GM18508 (cell line): ENCODE measurements at regions not wholly inside any gene's neighbourhood (a gene's known extent, or its start where the extent isn't known, plus 50 kb on each side); places are given as distances from the start of the nearest gene placed in this dataset.

Experiments
- ATAC-seq: cut with Tn5 transposase; IDR thresholded peaks from one replicate; pipeline ENCODE4 v1.9.1; 2021; ENCODE audit warnings: moderate number of reproducible peaks; ENCODE audit not compliant: insufficient read depth, unreplicated experiment

- ATAC-seq: peak; percentile 95
Measured at GRCh38 chr9:84123648-84124406, 143.2 kb downstream of the RMI1 start.

DNA sequence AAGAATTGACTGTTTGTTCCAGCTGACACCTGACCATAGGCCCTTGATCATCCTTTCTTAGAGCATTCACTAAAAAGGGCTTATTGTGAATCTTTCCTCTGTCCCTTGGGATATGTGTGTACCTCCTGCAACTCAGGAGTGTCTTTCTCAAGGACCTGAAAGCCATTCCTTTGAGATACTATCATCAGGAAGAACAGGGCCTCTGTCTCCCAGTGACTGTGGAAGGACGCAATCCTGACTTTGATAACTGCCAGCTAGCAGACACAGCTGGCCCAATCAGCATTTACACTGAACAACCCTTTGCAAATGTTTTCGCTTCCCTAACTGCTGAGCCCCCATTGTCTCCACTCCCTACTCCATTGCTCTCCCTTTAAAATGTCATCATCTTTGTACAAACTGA lies 144.4 kb downstream of the RMI1 start:
- no peak for ATAC-seq

DNA sequence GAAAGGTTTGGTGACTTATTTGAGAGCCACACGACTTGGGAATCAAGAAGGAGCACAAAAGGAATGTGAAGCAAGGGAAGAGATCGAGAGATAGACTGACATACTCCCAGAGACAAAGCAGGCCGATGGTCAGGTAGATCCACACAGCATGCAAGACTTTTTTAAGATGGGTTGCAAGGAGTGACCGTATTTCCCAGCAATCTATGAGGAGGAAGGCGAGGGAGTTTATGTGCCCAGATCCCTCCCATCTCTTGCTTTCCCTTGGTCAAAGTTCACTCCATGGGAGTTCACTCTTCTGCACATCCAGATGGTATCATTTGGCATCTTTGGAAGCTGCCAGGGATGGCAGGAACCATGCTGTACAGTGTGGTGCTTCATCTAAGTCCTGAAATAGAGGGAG lies 148.9 kb downstream of the RMI1 start:
- ATAC-seq: no peak

- ATAC-seq: no peak
Measured at GRCh38 chr9:84136119-84136868, 155.7 kb downstream of the RMI1 start.

GRCh38 chr9:84137968-84138367 lies 157.4 kb downstream of the RMI1 start:
- ATAC-seq: no peak

DNA sequence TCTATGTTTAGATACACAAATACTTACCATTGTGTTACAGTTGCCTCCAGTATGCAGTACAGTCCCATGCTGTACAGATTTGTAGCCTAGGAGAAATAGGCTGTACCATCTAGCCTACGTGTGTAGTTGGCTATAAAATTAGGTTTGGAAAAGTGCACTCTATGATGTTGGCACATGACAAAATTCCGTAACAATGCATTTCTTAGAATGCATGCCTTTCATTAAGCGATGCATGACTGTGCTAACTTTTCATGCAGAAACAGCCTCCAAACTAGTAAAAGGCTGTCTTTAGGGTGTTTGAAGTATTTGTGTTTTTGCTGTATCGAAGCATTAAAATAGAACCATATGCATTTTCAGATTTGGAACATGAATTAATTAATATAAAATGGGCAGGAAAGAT lies 157.9 kb downstream of the RMI1 start:
- ATAC-seq: no peak

- ATAC-seq: no peak
Measured at GRCh38 chr9:84139296-84140070, 158.9 kb downstream of the RMI1 start.

DNA sequence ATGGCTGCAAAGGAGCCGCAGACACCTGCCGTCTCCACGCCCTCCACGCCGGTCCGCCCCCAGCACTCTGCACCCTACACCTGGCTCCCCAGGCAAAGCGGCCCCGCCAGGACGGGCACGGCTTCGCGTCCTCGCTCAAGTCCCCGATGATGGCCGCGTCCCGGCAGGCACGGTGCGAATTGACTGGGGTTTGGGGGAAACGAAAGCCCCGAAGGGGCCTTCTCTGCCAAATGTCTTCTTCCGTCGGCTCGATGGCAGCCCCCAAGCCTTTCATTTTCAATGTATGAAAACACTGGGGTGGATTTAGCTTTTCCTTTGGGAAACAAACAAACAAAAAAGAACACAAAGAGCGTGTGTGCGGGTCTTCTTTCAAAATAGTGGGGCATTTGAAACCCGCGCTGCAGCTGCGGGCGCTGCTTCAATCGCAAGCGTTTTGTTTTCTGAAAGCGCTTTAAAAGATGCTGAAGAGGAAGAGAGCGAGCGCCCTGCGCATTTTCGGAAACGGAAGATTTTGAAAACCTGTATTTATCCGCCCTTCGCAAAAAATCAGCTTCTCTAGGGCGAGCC lies 160.0 kb downstream of the RMI1 start:
- no peak for ATAC-seq

DNA sequence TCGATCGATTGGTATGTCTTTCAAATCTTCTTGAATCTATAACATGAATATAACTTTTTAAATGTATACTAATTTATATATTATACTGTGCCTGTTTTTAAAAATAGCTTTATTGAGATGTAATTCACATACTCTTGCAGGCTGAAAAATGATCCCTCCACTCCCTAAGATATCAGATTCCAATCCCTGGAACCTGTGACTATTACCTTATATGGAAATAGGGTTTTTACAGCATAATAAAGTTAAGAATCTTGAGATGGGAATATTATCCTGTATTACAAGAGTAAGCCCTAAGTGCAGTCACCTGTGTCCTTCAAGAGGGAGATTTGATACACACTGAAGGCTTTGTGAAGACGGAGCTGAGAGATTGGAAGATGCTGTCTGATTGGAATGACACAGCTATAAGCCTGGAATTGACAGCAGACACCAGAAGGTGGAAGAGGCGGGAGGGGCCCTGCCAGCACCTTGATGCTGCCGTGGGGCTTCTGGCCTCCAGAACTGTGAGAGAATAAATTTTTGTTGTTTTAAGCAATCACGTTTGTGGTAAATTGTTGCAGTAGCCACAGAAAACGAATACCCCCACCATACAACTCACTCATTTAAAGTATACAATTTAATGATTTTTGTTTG lies 161.3 kb downstream of the RMI1 start:
- no peak for ATAC-seq

DNA sequence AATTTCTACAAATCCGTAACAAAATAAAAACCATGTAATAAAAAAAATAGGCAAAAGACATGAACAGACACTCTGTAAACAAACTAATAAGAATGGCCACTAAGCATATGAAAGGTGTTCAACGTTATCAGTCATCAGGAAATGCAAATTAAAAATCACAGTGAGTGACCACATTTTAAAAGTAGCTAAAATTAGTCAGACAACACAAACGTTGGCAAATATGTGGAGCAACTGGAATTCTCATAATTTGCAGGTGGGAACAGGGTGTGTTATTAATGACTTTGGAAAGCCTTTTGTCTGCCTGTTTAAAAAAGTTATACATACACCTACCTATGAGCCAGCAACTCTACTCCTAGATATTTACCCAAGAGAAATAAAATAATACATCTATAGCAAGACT lies 164.4 kb downstream of the RMI1 start:
- no peak for ATAC-seq

- no peak for ATAC-seq
Measured at GRCh38 chr9:84145780-84146179, 165.2 kb downstream of the RMI1 start.

DNA sequence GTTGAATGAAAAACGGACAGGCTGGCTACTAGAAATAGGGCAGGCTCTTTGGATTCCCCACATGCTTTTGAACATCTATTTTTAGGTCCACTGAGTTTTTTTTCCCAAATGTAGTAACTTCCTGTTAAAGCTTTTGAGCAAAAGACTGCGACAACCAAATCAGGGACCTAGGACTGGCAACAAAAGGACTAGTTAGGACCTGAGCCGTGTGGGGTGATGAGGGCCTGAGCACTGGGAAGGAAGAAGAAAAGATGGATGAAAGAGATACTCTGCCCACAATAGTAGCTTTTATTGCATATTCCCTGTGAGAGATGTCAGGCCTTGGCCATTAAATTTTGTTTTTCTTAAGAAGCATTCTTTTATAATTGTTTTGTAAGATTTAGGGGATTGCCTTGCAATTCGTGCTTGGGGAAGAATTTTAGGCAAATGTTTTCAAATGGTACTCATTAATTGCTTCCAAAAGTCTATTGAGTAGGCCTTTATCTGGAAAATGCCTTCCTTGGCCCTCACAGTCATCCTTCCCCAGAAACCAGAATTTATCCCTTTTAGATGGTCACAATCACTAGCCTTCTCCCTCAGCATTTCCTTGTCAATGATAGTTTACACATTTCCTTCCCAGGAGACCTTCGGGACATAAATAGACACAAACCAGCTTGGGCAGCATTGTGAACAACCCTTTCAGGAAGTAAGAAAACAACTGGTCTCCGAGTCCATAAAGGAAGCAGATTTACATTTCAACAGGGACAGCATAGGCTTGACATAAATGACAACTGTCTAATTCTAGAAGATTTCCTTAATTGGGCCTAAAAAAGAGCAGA lies 166.5 kb downstream of the RMI1 start:
- ATAC-seq: no peak

- no peak for ATAC-seq
Measured at GRCh38 chr9:84151236-84151635, 170.6 kb downstream of the RMI1 start.

- no peak for ATAC-seq
Measured at GRCh38 chr9:84151640-84152039, 171.0 kb downstream of the RMI1 start.

DNA sequence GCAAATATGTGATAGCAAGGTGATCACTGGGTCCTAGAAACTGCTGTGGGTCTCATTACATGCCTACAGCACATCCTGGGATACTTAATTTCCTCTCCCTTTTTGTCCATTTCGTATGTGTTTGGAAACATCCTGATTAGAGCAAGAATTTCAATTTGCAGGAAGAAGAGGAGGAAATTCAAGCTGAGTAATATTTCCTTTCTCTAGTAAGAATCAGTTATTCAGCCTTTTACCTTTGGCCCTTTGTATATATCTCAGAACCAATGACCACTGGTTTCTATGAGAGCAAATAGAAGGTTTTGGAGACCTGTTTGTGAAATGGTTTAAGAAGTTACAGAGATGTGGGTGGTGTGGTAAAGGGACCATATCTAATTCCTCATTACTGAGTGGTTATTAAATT lies 171.6 kb downstream of the RMI1 start:
- ATAC-seq: no peak

GRCh38 chr9:84153885-84154284 lies 173.3 kb downstream of the RMI1 start:
- no peak for ATAC-seq

DNA sequence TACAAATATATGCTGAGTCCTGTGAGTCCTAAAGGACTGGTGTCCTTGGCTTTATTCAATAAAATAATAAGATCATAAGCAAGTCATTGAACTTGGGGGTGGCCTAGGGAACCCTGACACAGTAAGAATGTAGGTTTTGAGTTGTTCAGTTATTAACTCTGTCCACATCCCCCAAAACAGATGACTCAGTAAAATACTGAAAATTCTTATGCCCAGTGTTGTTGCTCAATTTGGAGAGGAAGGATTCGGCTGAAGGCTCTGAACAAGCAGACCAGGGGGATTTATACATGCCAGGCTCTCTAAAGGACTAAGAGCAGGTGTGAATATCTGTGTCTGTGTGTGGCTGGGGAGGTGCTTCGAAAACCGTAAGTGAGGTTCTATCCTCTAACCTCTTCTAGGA lies 173.7 kb downstream of the RMI1 start:
- no peak for ATAC-seq

GRCh38 chr9:84163052-84163650 lies 177.4 kb downstream of the SLC28A3 start:
- no peak for ATAC-seq

DNA sequence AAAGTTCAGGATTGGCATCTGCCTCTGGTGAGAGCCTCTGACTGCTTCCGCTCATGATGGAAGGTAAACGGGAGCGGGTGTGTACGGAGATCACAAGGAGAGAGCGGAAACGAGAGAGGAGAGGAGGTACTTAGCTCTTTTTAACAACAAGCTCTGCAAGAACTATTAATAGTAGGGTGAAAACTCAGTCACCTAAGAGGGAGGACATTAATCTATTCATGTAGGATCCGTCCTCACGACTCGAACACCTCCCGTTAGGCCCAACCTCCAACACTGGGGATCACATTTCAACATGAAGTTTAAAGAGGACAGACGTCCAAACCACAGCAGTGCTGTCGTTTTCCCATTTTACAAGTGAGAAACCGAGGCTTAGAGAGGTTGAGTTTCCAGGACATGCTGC lies 173.7 kb downstream of the SLC28A3 start:
- ATAC-seq: no peak
